IMR-90 (cell line): ENCODE measurements at regions not wholly inside any gene's neighbourhood (a gene's known extent, or its start where the extent isn't known, plus 50 kb on each side); places are given as distances from the start of the nearest gene placed in this dataset.

ENCODE experiments used
- ATAC-seq: fragments of 200-7000 bp; cut with Tn5 transposase; 2 replicates; pipeline ENCODE4 v1.9.1; 2020; ENCODE audit warnings: low read depth, mild to moderate bottlenecking, moderate library complexity
- BruUV-seq: library from RNA; stranded (reverse); fragments of 400-500 nt; replicated peaks from 2 replicates; lab custom pipeline; 2021; lab: Mats Ljungman, UMichigan
- CTCF ChIA-PET: fragments of 300-600 bp; formaldehyde crosslinking; extraction: SDS; loops from one replicate; lab custom pipeline; 2021; ENCODE audit warnings: antibody characterized with exemption; lab: Yijun Ruan, JAX
- POLR2A ChIA-PET: fragments of 300-600 bp; sonication (Branson Sonifier 250); formaldehyde crosslinking; loops from one replicate; lab custom pipeline; 2022; ENCODE audit warnings: antibody characterized with exemption; ENCODE audit not compliant: unreplicated experiment; lab: Charles Lee
- DNase-seq: peaks from one replicate; pipeline ENCODE4 v3.0.0; 2013
- H2AFZ ChIP-seq: replicated peaks from 2 replicates; pipeline ENCODE3; 2013; ENCODE audit warnings: low read length, mild to moderate bottlenecking; ENCODE audit not compliant: poor library complexity
- H2AK5ac ChIP-seq: 2 replicates; pipeline ENCODE4 v1.6.1; 2013; ENCODE audit warnings: low read depth, low read length, inconsistent platforms
- H2AK9ac ChIP-seq: replicated peaks from 2 replicates; pipeline ENCODE3; 2013; ENCODE audit warnings: mild to moderate bottlenecking, low read depth, low read length, moderate library complexity; ENCODE audit not compliant: poor library complexity
- H2BK120ac ChIP-seq: 2 replicates; pipeline ENCODE4 v1.6.1; 2013; ENCODE audit warnings: low read depth, low read length, inconsistent platforms
- H2BK15ac ChIP-seq: 3 replicates; pipeline ENCODE4 v1.6.1; 2013; ENCODE audit warnings: low read depth, low read length, inconsistent platforms
- H2BK20ac ChIP-seq: 2 replicates; pipeline ENCODE4 v1.6.1; 2013; ENCODE audit warnings: low read depth, mild to moderate bottlenecking, inconsistent platforms, low read length, moderate library complexity
- H2BK5ac ChIP-seq: 2 replicates; pipeline ENCODE4 v1.6.1; 2013; ENCODE audit warnings: mild to moderate bottlenecking, low read depth, low read length, inconsistent platforms; ENCODE audit not compliant: poor library complexity, severe bottlenecking
- H3K14ac ChIP-seq: replicated peaks from 2 replicates; pipeline ENCODE4 v1.6.1; 2013; ENCODE audit warnings: low read depth, low read length, inconsistent platforms
- H3K18ac ChIP-seq: 2 replicates; pipeline ENCODE4 v1.6.1; 2013; ENCODE audit warnings: low read depth, low read length, control low read depth
- H3K23ac ChIP-seq: 2 replicates; pipeline ENCODE4 v1.6.1; 2013; ENCODE audit warnings: low read depth, low read length, inconsistent platforms
- H3K27ac ChIP-seq: 2 replicates; pipeline ENCODE4 v1.5.1; 2013; ENCODE audit warnings: mild to moderate bottlenecking, control low read depth, low read length; ENCODE audit not compliant: insufficient read depth
- H3K27me3 ChIP-seq: 2 replicates; pipeline ENCODE4 v1.6.1; 2013; ENCODE audit warnings: low read length; ENCODE audit not compliant: control insufficient read depth, insufficient read depth
- H3K36me3 ChIP-seq: 2 replicates; pipeline ENCODE4 v1.6.1; 2013; ENCODE audit warnings: low read length, mixed read lengths; ENCODE audit not compliant: control insufficient read depth, insufficient read depth
- H3K4ac ChIP-seq: 2 replicates; pipeline ENCODE4 v1.6.1; 2013; ENCODE audit warnings: low read depth, low read length, inconsistent platforms
- H3K4me1 ChIP-seq: 2 replicates; pipeline ENCODE4 v1.6.1; 2013; ENCODE audit warnings: low read length, mixed read lengths; ENCODE audit not compliant: control insufficient read depth, insufficient read depth
- H3K4me2 ChIP-seq: 2 replicates; pipeline ENCODE4 v1.6.1; 2013; ENCODE audit warnings: low read depth, mild to moderate bottlenecking, control low read depth, low read length, moderate library complexity
- H3K4me3 ChIP-seq: 2 replicates; pipeline ENCODE4 v1.5.1; 2013; ENCODE audit warnings: low read depth, mild to moderate bottlenecking, control low read depth, low read length, moderate library complexity; ENCODE audit not compliant: insufficient read depth
- H3K56ac ChIP-seq: 2 replicates; pipeline ENCODE4 v1.6.1; 2013; ENCODE audit warnings: low read length, inconsistent platforms; ENCODE audit not compliant: insufficient read depth; ENCODE audit errors: extremely low read depth
- H3K79me1 ChIP-seq, 2 experiments: 2 replicates each; pipeline ENCODE4 v1.6.1; 2013; ENCODE audit warnings: low read length in 2 of 2, inconsistent platforms in 1 of 2, low read depth in 1 of 2
- H3K9ac ChIP-seq: 2 replicates; pipeline ENCODE4 v1.6.1; 2013; ENCODE audit warnings: low read depth, low read length, control low read depth
- H3K9me1 ChIP-seq: 2 replicates; pipeline ENCODE4 v1.6.1; 2013; ENCODE audit warnings: low read length, inconsistent platforms; ENCODE audit not compliant: insufficient read depth
- H3K9me3 ChIP-seq: 2 replicates; pipeline ENCODE4 v1.6.1; 2013; ENCODE audit warnings: low read length; ENCODE audit not compliant: control insufficient read depth, insufficient read depth
- H4K20me1 ChIP-seq: 2 replicates; pipeline ENCODE4 v1.6.1; 2013; ENCODE audit warnings: low read length, inconsistent platforms; ENCODE audit not compliant: insufficient read depth
- H4K5ac ChIP-seq: 2 replicates; pipeline ENCODE4 v1.6.1; 2013; ENCODE audit warnings: mild to moderate bottlenecking, low read depth, low read length, control low read depth
- H4K8ac ChIP-seq, 2 experiments: 2 replicates each; pipeline ENCODE4 v1.6.1; 2013; ENCODE audit warnings: low read depth in 2 of 2, low read length in 2 of 2, control low read depth in 1 of 2, inconsistent platforms in 1 of 2
- H4K91ac ChIP-seq: 2 replicates; pipeline ENCODE4 v1.6.1; 2013; ENCODE audit warnings: low read depth, low read length, inconsistent platforms; ENCODE audit not compliant: insufficient read depth
- BHLHE40 ChIP-seq: fragments of 150-350 bp; IDR thresholded peaks from 2 replicates; pipeline ENCODE4 v1.6.1; 2016; ENCODE audit warnings: mild to moderate bottlenecking, low read depth, low read length
- CEBPB ChIP-seq: IDR thresholded peaks from 2 replicates; pipeline ENCODE4 v1.6.1; 2012; ENCODE audit warnings: low read depth, low read length, improper control_type of control experiment
- FOS ChIP-seq: fragments of 150-350 bp; IDR thresholded peaks from 2 replicates; pipeline ENCODE4 v1.6.1; 2016; ENCODE audit warnings: low read depth, low read length
- NFE2L2 ChIP-seq: fragments of 150-350 bp; IDR thresholded peaks from 2 replicates; pipeline ENCODE4 v1.6.1; 2016; ENCODE audit warnings: low read depth, mild to moderate bottlenecking, low read length
- POLR2A ChIP-seq: IDR thresholded peaks from 2 replicates; pipeline ENCODE4 v1.6.1; 2012; ENCODE audit warnings: mild to moderate bottlenecking, low read depth, low read length
- RCOR1 ChIP-seq: IDR thresholded peaks from 2 replicates; pipeline ENCODE4 v1.6.1; 2012; ENCODE audit warnings: mild to moderate bottlenecking, low read length, improper control_type of control experiment; ENCODE audit not compliant: insufficient replicate concordance
- RFX5 ChIP-seq: IDR thresholded peaks from 2 replicates; pipeline ENCODE4 v1.8.0; 2012; ENCODE audit warnings: low read depth, mild to moderate bottlenecking, low read length, moderate library complexity
- SMC3 ChIP-seq: fragments of 150-350 bp; IDR thresholded peaks from 2 replicates; pipeline ENCODE4 v1.6.1; 2016; ENCODE audit warnings: low read depth, mild to moderate bottlenecking, antibody characterized with exemption, low read length, moderate library complexity
- WGBS, 2 experiments: methylation state at CpG; one replicate each; pipeline versions ENCODE4 v1.1.5 to v1.1.7; 2013; ENCODE audit warnings: missing lambda C conversion rate in 2 of 2; ENCODE audit not compliant: insufficient read length in 1 of 2; ENCODE audit errors: extremely low coverage in 2 of 2; 5-methylcytosine and 5-hydroxymethylcytosine counted together
- dilution Hi-C: fragments of 300-500 bp; cut with HindIII; formaldehyde crosslinking; loops from one replicate; pipeline ENCODE4 v1.14.3; 2018; ENCODE audit warnings: low sequenced_read_pairs; ENCODE audit not compliant: unreplicated experiment
- in situ Hi-C: fragments of 300-500 bp; cut with MboI; formaldehyde crosslinking; loops from 3 replicates; pipeline ENCODE4 v1.14.3; 2019; ENCODE audit warnings: low sequenced_read_pairs, inconsistent platforms, mixed read lengths
- intact Hi-C: fragments of 100-400 bp; cut with micrococcal nuclease; formaldehyde crosslinking; loops from 2 replicates; pipeline ENCODE4 v1.10.0; 2022
- TF ChIP-seq, protein P1 (sequence below): fragments of 150-350 bp; IDR thresholded peaks from 2 replicates; pipeline ENCODE4 v1.6.1; 2017; ENCODE audit warnings: mild to moderate bottlenecking, antibody characterized with exemption, low read length, low read depth
- TF ChIP-seq, protein P2 (sequence below): conservative IDR thresholded peaks from 2 replicates; pipeline ENCODE4 v1.5.1; 2012; ENCODE audit warnings: mild to moderate bottlenecking, low read depth, low read length, improper control_type of control experiment
- TF ChIP-seq, protein P3 (sequence below): fragments of 150-350 bp; IDR thresholded peaks from 2 replicates; pipeline ENCODE4 v1.6.1; 2016; ENCODE audit warnings: low read depth, mild to moderate bottlenecking, low read length, moderate library complexity, borderline replicate concordance

DNA sequence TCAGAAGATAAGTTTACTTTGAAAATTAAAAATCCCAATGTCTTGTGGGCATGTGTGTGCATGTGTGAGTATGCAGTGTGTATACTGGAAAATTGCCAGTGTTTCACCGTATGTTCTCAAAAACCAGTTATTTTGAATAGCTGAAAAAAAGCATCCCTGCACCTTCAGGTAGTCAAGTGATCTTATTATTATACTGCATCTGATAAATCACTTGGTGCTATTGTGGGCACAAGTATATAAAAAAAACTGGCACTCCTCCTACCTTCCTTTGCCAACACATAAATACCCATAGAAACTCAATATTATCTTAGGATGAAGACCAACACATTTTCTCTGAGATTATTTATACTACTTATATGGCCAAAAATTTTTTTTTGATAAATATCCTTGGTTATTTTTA is 91.5 kb upstream of the MAP9 start:
- H3K36me3 ChIP-seq, result no peaks in the 10 kb centered on the region
- no CpG with 5 or more reads among the region's 1 CpG for WGBS, 2 experiments
- H3K23ac ChIP-seq, result no peak overlapping the region
- H2BK5ac ChIP-seq, result no peak overlapping the region
- H4K20me1 ChIP-seq, result no peaks in the 10 kb centered on the region
- no peak overlapping the region for H2BK20ac ChIP-seq
- ChIA-PET CTCF (interaction anchor here (0.6 kb wide), 1 partner anchor 1358 kb away, joined by 3 read pairs; no protein-coding TSS in a partner anchor), POLR2A (no interaction called here)
- no peaks in the 10 kb centered on the region for H3K9me1 ChIP-seq
- no peaks in the 10 kb centered on the region; the same call in 1 of the 2 replicates for H3K4me1 ChIP-seq
- no peak overlapping the region for H2AK5ac ChIP-seq
- no peak overlapping the region for H3K18ac ChIP-seq
- H2AK9ac ChIP-seq, result no peak overlapping the region
- H3K9me3 ChIP-seq, result no peaks in the 10 kb centered on the region
- no peak overlapping the region for H3K4me3 ChIP-seq
- no peak overlapping the region for H3K27ac ChIP-seq
- in situ Hi-C loops, result no loop called here
- H2BK120ac ChIP-seq, result no peak overlapping the region
- no peaks in the 10 kb centered on the region for H3K27me3 ChIP-seq
- intact Hi-C loops, result no loop called here
- no peak overlapping the region for H3K56ac ChIP-seq
- BruUV-seq, result no TSS peak
- no peak overlapping the region for H2BK15ac ChIP-seq
- no peak overlapping the region for H3K14ac ChIP-seq
- dilution Hi-C loops, result no loop called here
- DNase-seq, result no peak
- H4K8ac ChIP-seq, result no peak overlapping the region
- no peak overlapping the region for H3K4ac ChIP-seq
- no peak overlapping the region for H4K5ac ChIP-seq
- H2AFZ ChIP-seq, result no peak overlapping the region
- no peaks in the 10 kb centered on the region for H3K79me1 ChIP-seq
- no peak overlapping the region for H4K91ac ChIP-seq
- no peak overlapping the region for H3K4me2 ChIP-seq
- ATAC-seq, result no peak
- TF ChIP-seq RCOR1 (no peak), BHLHE40 (no peak), CEBPB (no peak), FOS (no peak), NFE2L2 (no peak), POLR2A (no peak), RFX5 (no peak), SMC3 (no peak)
- TF ChIP-seq, protein P1, sequence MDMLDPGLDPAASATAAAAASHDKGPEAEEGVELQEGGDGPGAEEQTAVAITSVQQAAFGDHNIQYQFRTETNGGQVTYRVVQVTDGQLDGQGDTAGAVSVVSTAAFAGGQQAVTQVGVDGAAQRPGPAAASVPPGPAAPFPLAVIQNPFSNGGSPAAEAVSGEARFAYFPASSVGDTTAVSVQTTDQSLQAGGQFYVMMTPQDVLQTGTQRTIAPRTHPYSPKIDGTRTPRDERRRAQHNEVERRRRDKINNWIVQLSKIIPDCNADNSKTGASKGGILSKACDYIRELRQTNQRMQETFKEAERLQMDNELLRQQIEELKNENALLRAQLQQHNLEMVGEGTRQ, result no peak
- TF ChIP-seq, protein P2, sequence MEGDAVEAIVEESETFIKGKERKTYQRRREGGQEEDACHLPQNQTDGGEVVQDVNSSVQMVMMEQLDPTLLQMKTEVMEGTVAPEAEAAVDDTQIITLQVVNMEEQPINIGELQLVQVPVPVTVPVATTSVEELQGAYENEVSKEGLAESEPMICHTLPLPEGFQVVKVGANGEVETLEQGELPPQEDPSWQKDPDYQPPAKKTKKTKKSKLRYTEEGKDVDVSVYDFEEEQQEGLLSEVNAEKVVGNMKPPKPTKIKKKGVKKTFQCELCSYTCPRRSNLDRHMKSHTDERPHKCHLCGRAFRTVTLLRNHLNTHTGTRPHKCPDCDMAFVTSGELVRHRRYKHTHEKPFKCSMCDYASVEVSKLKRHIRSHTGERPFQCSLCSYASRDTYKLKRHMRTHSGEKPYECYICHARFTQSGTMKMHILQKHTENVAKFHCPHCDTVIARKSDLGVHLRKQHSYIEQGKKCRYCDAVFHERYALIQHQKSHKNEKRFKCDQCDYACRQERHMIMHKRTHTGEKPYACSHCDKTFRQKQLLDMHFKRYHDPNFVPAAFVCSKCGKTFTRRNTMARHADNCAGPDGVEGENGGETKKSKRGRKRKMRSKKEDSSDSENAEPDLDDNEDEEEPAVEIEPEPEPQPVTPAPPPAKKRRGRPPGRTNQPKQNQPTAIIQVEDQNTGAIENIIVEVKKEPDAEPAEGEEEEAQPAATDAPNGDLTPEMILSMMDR, result no peak
- TF ChIP-seq, protein P3, sequence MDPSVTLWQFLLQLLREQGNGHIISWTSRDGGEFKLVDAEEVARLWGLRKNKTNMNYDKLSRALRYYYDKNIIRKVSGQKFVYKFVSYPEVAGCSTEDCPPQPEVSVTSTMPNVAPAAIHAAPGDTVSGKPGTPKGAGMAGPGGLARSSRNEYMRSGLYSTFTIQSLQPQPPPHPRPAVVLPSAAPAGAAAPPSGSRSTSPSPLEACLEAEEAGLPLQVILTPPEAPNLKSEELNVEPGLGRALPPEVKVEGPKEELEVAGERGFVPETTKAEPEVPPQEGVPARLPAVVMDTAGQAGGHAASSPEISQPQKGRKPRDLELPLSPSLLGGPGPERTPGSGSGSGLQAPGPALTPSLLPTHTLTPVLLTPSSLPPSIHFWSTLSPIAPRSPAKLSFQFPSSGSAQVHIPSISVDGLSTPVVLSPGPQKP, result no peak
- H3K9ac ChIP-seq, result no peak overlapping the region
